MCF 10A (cell line): ENCODE measurements at regions not wholly inside any gene's neighbourhood (a gene's known extent, or its start where the extent isn't known, plus 50 kb on each side); places are given as distances from the start of the nearest gene placed in this dataset.

ENCODE experiments used
- BruUV-seq: library from RNA; stranded (reverse); fragments of 400-500 nt; replicated peaks from 2 replicates; lab custom pipeline; 2021; lab: Mats Ljungman, UMichigan
- CTCF ChIA-PET: fragments of 300-600 bp; sonication (Branson Sonifier 250); formaldehyde crosslinking; extraction: SDS; loops from one replicate; lab custom pipeline; 2021; ENCODE audit warnings: antibody characterized with exemption, inconsistent platforms; lab: Yijun Ruan, JAX
- POLR2A ChIA-PET: fragments of 300-600, 350-650 bp; sonication (Branson Sonifier 250); formaldehyde crosslinking; extraction: SDS; loops from one replicate; lab custom pipeline; 2020; ENCODE audit warnings: antibody characterized with exemption, inconsistent platforms; lab: Yijun Ruan, JAX
- DNase-seq: peaks from one replicate; pipeline ENCODE4 v3.0.0-alpha.2; 2018; ENCODE audit not compliant: unreplicated experiment
- H3K27ac Mint-ChIP-seq: one replicate; pipeline ENCODE4 v1.8.0; 2022; ENCODE audit warnings: mild to moderate bottlenecking, low read depth, mixed read lengths; ENCODE audit not compliant: unreplicated experiment
- H3K27me3 Mint-ChIP-seq: one replicate; pipeline ENCODE4 v1.8.0; 2022; ENCODE audit warnings: mixed read lengths; ENCODE audit not compliant: insufficient read depth, unreplicated experiment
- H3K36me3 Mint-ChIP-seq: one replicate; pipeline ENCODE4 v1.8.0; 2022; ENCODE audit warnings: mild to moderate bottlenecking, moderate library complexity, mixed read lengths; ENCODE audit not compliant: insufficient read depth, unreplicated experiment
- H3K4me1 Mint-ChIP-seq: one replicate; pipeline ENCODE4 v1.8.0; 2022; ENCODE audit warnings: mixed read lengths; ENCODE audit not compliant: insufficient read depth, unreplicated experiment
- H3K4me3 Mint-ChIP-seq: one replicate; pipeline ENCODE4 v1.8.0; 2022; ENCODE audit warnings: mild to moderate bottlenecking, moderate library complexity, mixed read lengths; ENCODE audit not compliant: unreplicated experiment
- H3K9me3 Mint-ChIP-seq: one replicate; pipeline ENCODE4 v1.8.0; 2022; ENCODE audit warnings: mixed read lengths; ENCODE audit not compliant: unreplicated experiment
- intact Hi-C: fragments of 100-400 bp; cut with micrococcal nuclease; formaldehyde crosslinking; loops from 2 replicates; pipeline ENCODE4 v1.14.1; 2022
- TF ChIP-seq, protein P1 (sequence below): fragments of 200-600 bp; IDR thresholded peaks from one replicate; pipeline ENCODE4 v1.8.0; 2022; ENCODE audit warnings: antibody characterized with exemption, mild to moderate bottlenecking; ENCODE audit not compliant: unreplicated experiment

DNA sequence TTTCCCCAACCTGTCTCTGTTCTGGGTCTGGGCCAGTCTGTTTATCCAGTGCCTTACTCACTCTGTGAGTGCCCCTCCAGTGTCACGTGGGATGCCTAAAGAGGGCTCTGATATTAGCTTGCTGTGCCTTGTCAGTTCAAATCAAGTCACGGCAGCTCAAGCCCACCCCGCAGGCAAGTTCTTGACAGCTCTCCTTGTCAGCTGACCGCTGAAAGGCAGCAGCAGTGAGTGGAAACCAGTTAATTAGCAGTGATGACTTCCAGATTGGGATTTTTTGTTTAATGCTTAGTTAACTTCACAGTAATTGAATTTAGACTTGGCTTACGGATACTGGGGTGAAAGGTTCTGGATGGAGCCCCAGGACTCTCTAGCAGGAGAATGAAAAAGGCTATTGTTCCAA lies 210.1 kb downstream of the PSAT1 start:
- intact Hi-C loops: no loop called here
- H3K27ac Mint-ChIP-seq: no peak overlapping the region
- TF ChIP-seq, protein P1, sequence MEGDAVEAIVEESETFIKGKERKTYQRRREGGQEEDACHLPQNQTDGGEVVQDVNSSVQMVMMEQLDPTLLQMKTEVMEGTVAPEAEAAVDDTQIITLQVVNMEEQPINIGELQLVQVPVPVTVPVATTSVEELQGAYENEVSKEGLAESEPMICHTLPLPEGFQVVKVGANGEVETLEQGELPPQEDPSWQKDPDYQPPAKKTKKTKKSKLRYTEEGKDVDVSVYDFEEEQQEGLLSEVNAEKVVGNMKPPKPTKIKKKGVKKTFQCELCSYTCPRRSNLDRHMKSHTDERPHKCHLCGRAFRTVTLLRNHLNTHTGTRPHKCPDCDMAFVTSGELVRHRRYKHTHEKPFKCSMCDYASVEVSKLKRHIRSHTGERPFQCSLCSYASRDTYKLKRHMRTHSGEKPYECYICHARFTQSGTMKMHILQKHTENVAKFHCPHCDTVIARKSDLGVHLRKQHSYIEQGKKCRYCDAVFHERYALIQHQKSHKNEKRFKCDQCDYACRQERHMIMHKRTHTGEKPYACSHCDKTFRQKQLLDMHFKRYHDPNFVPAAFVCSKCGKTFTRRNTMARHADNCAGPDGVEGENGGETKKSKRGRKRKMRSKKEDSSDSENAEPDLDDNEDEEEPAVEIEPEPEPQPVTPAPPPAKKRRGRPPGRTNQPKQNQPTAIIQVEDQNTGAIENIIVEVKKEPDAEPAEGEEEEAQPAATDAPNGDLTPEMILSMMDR: no peak
- no TSS peak for BruUV-seq
- H3K4me1 Mint-ChIP-seq: no peaks in the 10 kb centered on the region
- DNase-seq: no peak
- H3K9me3 Mint-ChIP-seq: no peaks in the 10 kb centered on the region
- H3K4me3 Mint-ChIP-seq: no peak overlapping the region
- CTCF ChIA-PET: no interaction called here
- H3K27me3 Mint-ChIP-seq: no peaks in the 10 kb centered on the region
- no peaks in the 10 kb centered on the region for H3K36me3 Mint-ChIP-seq
- POLR2A ChIA-PET: no interaction called here

DNA sequence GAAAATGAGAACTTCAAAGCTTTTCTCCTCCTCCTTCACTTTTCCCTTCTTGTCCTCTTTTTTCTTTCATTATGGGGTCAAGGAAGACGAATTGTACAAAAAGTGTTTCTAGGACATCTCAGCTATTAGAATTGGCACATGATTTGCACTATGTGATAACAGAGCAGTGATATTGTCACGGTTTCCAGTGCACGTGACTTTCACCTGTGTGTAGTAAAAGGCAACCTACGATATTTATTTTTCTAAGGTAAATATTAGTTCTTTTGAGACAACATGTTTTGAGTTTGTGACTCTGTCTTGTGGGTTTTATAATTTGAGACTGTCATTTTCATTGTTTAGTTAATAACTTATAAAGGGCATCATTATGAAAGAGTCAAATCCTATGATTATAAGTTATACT lies 213.1 kb downstream of the PSAT1 start:
- BruUV-seq: no TSS peak
- TF ChIP-seq, protein P1: no peak
- DNase-seq: no peak
- Mint-ChIP-seq H3K27ac (no peak overlapping the region), H3K36me3 (no peaks in the 10 kb centered on the region), H3K4me1 (no peaks in the 10 kb centered on the region), H3K9me3 (peaks cover 8% of the 10 kb centered on the region), H3K27me3 (no peaks in the 10 kb centered on the region), H3K4me3 (no peak overlapping the region)
- CTCF ChIA-PET: interaction anchor here (0.6 to 1.3 kb wide), 2 partner anchors 11 to 13 kb away, joined by 3 read pairs; no protein-coding TSS in a partner anchor
- intact Hi-C loops: no loop called here
- POLR2A ChIA-PET: no interaction called here

DNA sequence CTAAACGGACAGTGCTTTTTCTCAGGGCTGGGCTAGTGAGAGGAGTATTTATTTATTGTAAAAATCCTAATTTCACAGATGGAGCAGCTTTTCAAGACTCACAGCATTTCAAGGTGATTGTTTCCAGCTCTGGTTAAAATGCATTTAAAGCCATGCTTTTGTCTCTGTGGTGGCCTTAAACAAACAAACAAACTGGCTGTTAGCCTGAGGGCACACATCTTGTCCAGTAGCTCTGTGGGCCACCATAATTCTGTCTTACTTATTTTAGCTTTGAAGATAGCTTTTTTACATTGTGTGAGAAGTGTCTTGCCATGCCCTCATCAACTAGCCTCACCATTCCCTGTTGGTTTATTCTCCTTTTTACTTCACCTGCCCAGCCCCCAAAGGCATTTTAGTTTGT lies 218.2 kb downstream of the PSAT1 start:
- Mint-ChIP-seq H3K9me3 (peaks cover 8% of the 10 kb centered on the region), H3K4me3 (no peak overlapping the region), H3K36me3 (no peaks in the 10 kb centered on the region), H3K27me3 (no peaks in the 10 kb centered on the region), H3K27ac (no peak overlapping the region), H3K4me1 (no peaks in the 10 kb centered on the region)
- no TSS peak for BruUV-seq
- ChIA-PET POLR2A (no interaction called here), CTCF (interaction anchor here (0.6 kb wide), 1 partner anchor 22 kb away, joined by 3 read pairs; no protein-coding TSS in a partner anchor)
- TF ChIP-seq, protein P1: no peak
- no peak for DNase-seq
- intact Hi-C loops: no loop called here

DNA sequence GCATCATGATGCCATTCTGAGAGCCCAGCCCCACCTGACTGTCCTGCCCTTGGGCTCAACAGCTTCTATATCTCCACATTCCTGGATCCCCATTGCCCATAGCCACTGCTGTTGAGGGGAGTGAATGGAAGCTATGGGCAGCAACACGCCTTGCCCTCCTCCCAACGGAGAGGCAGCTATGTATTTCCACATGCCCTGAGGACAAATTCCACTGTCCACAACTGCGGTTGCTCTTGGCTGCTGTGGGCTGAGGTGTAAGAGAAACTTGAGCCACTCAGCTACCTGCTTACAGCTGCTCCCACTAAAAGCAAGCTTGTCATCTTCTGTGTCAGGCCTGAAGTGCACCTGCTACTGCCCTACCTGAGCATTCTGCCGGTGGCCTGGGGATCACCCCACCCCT lies 222.9 kb downstream of the PSAT1 start:
- H3K4me1 Mint-ChIP-seq: no peaks in the 10 kb centered on the region
- peaks cover 17% of the 10 kb centered on the region for H3K9me3 Mint-ChIP-seq
- no peak overlapping the region for H3K4me3 Mint-ChIP-seq
- no peak overlapping the region for H3K27ac Mint-ChIP-seq
- H3K27me3 Mint-ChIP-seq: no peaks in the 10 kb centered on the region
- intact Hi-C loops: no loop called here
- no TSS peak for BruUV-seq
- H3K36me3 Mint-ChIP-seq: no peaks in the 10 kb centered on the region
- TF ChIP-seq, protein P1: no peak
- DNase-seq: peak; percentile 9
- ChIA-PET POLR2A (interaction anchor here (0.7 kb wide), 1 partner anchor 542 kb away, joined by 3 read pairs; no protein-coding TSS in a partner anchor), CTCF (interaction anchor here (0.7 kb wide), 1 partner anchor 111 kb away, joined by 3 read pairs; no protein-coding TSS in a partner anchor)
